Trophoblast cell (in vitro differentiated cells and primary cell): ENCODE measurements at regions not wholly inside any gene's neighbourhood (a gene's known extent, or its start where the extent isn't known, plus 50 kb on each side); places are given as distances from the start of the nearest gene placed in this dataset.

Experiments
- DNase-seq, 2 donors: peaks; one replicate each; pipeline ENCODE4 v3.0.0-alpha.2; 2016
- H2AFZ ChIP-seq: 2 replicates; pipeline ENCODE4 v1.6.1; 2013; ENCODE audit warnings: low read length, moderate library complexity, mild to moderate bottlenecking; ENCODE audit not compliant: insufficient read depth, poor library complexity
- H2AK5ac ChIP-seq: 2 replicates; pipeline ENCODE4 v1.6.1; 2013; ENCODE audit warnings: mild to moderate bottlenecking, low read length
- H2BK120ac ChIP-seq: 2 replicates; pipeline ENCODE4 v1.6.1; 2013; ENCODE audit warnings: low read length, mild to moderate bottlenecking, moderate library complexity; ENCODE audit not compliant: insufficient read depth, poor library complexity
- H2BK12ac ChIP-seq: 2 replicates; pipeline ENCODE4 v1.6.1; 2013; ENCODE audit warnings: mild to moderate bottlenecking, low read length, moderate library complexity
- H2BK5ac ChIP-seq: 2 replicates; pipeline ENCODE4 v1.6.1; 2013; ENCODE audit warnings: low read length, low read depth, moderate library complexity, mild to moderate bottlenecking; ENCODE audit not compliant: poor library complexity
- H3K14ac ChIP-seq: 2 replicates; pipeline ENCODE4 v1.6.1; 2013; ENCODE audit warnings: mild to moderate bottlenecking, low read length
- H3K18ac ChIP-seq: 2 replicates; pipeline ENCODE4 v1.6.1; 2013; ENCODE audit warnings: mild to moderate bottlenecking, low read length
- H3K23ac ChIP-seq: 2 replicates; pipeline ENCODE4 v1.6.1; 2013; ENCODE audit warnings: low read length
- H3K27ac ChIP-seq: 2 replicates; pipeline ENCODE4 v1.5.1; 2013; ENCODE audit warnings: low read depth, mild to moderate bottlenecking, inconsistent platforms, low read length, moderate library complexity
- H3K27me3 ChIP-seq: 2 replicates; pipeline ENCODE4 v1.6.1; 2013; ENCODE audit warnings: inconsistent platforms, mild to moderate bottlenecking, low read length, moderate library complexity; ENCODE audit not compliant: insufficient read depth
- H3K36me3 ChIP-seq, 2 experiments: 1 replicate in 1 of 2; 2 replicates in 1 of 2; pipeline ENCODE4 v1.6.1; 2013; ENCODE audit warnings: low read length in 2 of 2, mild to moderate bottlenecking in 2 of 2, moderate library complexity in 1 of 2; ENCODE audit not compliant: insufficient read depth in 2 of 2, control insufficient read depth in 1 of 2
- H3K4ac ChIP-seq: 2 replicates; pipeline ENCODE4 v1.6.1; 2013; ENCODE audit warnings: low read depth, mild to moderate bottlenecking, low read length, moderate library complexity
- H3K4me1 ChIP-seq, 2 experiments: 1 replicate in 1 of 2; 2 replicates in 1 of 2; pipeline ENCODE4 v1.6.1; 2013; ENCODE audit warnings: low read length in 2 of 2, mild to moderate bottlenecking in 2 of 2, moderate library complexity in 1 of 2; ENCODE audit not compliant: insufficient read depth in 2 of 2, control insufficient read depth in 1 of 2
- H3K4me2 ChIP-seq: 2 replicates; pipeline ENCODE4 v1.6.1; 2013; ENCODE audit warnings: inconsistent platforms, mild to moderate bottlenecking, low read length, moderate library complexity
- H3K4me3 ChIP-seq: 2 replicates; pipeline ENCODE4 v1.5.1; 2013; ENCODE audit warnings: mild to moderate bottlenecking, low read depth, low read length, inconsistent platforms
- H3K79me1 ChIP-seq: one replicate; pipeline ENCODE4 v1.6.1; 2013; ENCODE audit warnings: low read length
- H3K79me2 ChIP-seq: 2 replicates; pipeline ENCODE4 v1.6.1; 2013; ENCODE audit warnings: low read length, mild to moderate bottlenecking; ENCODE audit not compliant: control insufficient read depth, insufficient read depth, poor library complexity
- H3K9ac ChIP-seq: 2 replicates; pipeline ENCODE4 v1.6.1; 2013; ENCODE audit warnings: mild to moderate bottlenecking, low read length
- H3K9me3 ChIP-seq: 2 replicates; pipeline ENCODE4 v1.6.1; 2013; ENCODE audit warnings: low read depth, mild to moderate bottlenecking, control low read depth, inconsistent platforms, low read length; ENCODE audit not compliant: insufficient read depth
- H4K12ac ChIP-seq: 2 replicates; pipeline ENCODE4 v1.6.1; 2013; ENCODE audit warnings: low read depth, mild to moderate bottlenecking, low read length, moderate library complexity
- H4K8ac ChIP-seq: 2 replicates; pipeline ENCODE4 v1.6.1; 2013; ENCODE audit warnings: low read depth, mild to moderate bottlenecking, low read length, moderate library complexity
- H4K91ac ChIP-seq: one replicate; pipeline ENCODE4 v1.6.1; 2013; ENCODE audit warnings: low read depth, mild to moderate bottlenecking, low read length, moderate library complexity
- WGBS: extraction: QIAGEN DNeasy Blood & Tissue Kit; methylation state at CpG from one replicate; pipeline ENCODE4 v1.1.7; 2013; ENCODE audit warnings: missing lambda C conversion rate; ENCODE audit not compliant: insufficient read length, insufficient coverage; ENCODE audit errors: extremely low coverage; 5-methylcytosine and 5-hydroxymethylcytosine counted together

GRCh38 chr7:7112868-7113267 is 69.5 kb upstream of the C1GALT1 start:
- H3K23ac ChIP-seq, result no peak overlapping the region
- no peak overlapping the region for H3K4ac ChIP-seq
- no peak overlapping the region for H2AFZ ChIP-seq
- no peak overlapping the region for H4K12ac ChIP-seq
- WGBS, result no CpG with 5 or more reads among the region's 1 CpG
- H4K8ac ChIP-seq, result no peak overlapping the region
- no peaks in the 10 kb centered on the region for H3K79me2 ChIP-seq
- H3K4me1 ChIP-seq, result peaks cover 2% of the 10 kb centered on the region in 2 experiments
- H3K14ac ChIP-seq, result no peak overlapping the region
- no peak overlapping the region for H2BK120ac ChIP-seq
- no peak for DNase-seq
- H4K91ac ChIP-seq, result no peak overlapping the region
- H3K9me3 ChIP-seq, result no peaks in the 10 kb centered on the region
- H3K36me3 ChIP-seq, result no peaks in the 10 kb centered on the region
- H3K9ac ChIP-seq, result no peak overlapping the region
- no peak overlapping the region for H2BK12ac ChIP-seq
- H3K4me2 ChIP-seq, result no peak overlapping the region
- no peak overlapping the region for H2BK5ac ChIP-seq
- no peaks in the 10 kb centered on the region for H3K27me3 ChIP-seq
- H3K18ac ChIP-seq, result no peak overlapping the region
- H2AK5ac ChIP-seq, result no peak overlapping the region
- H3K4me3 ChIP-seq, result no peak overlapping the region
- no peak overlapping the region for H3K27ac ChIP-seq
- H3K79me1 ChIP-seq, result no peaks in the 10 kb centered on the region

- WGBS, result no CpG with 5 or more reads among the region's 6 CpGs
- no peak overlapping the region for H3K4me3 ChIP-seq
- no peaks in the 10 kb centered on the region for H3K79me2 ChIP-seq
- H3K36me3 ChIP-seq, result no peaks in the 10 kb centered on the region
- H4K8ac ChIP-seq, result no peak overlapping the region
- no peaks in the 10 kb centered on the region for H3K27me3 ChIP-seq
- H2BK12ac ChIP-seq, result no peak overlapping the region
- no peak overlapping the region for H3K9ac ChIP-seq
- H2AK5ac ChIP-seq, result no peak overlapping the region
- H3K9me3 ChIP-seq, result no peaks in the 10 kb centered on the region
- no peak for DNase-seq
- H2AFZ ChIP-seq, result no peak overlapping the region
- H4K12ac ChIP-seq, result no peak overlapping the region
- H4K91ac ChIP-seq, result no peak overlapping the region
- H3K4me1 ChIP-seq, result peaks cover 2% of the 10 kb centered on the region in 2 experiments
- no peak overlapping the region for H3K18ac ChIP-seq
- no peak overlapping the region for H2BK5ac ChIP-seq
- no peak overlapping the region for H3K4me2 ChIP-seq
- no peak overlapping the region for H3K27ac ChIP-seq
- no peak overlapping the region for H3K23ac ChIP-seq
- peaks cover under 1% of the 10 kb centered on the region for H3K79me1 ChIP-seq
- no peak overlapping the region for H3K4ac ChIP-seq
- no peak overlapping the region for H3K14ac ChIP-seq
- no peak overlapping the region for H2BK120ac ChIP-seq
These were observed 67.6 kb upstream of the C1GALT1 start for GRCh38 chr7:7114575-7115291.

GRCh38 chr7:7117935-7118586 is 64.3 kb upstream of the C1GALT1 start:
- WGBS, result no CpG with 5 or more reads among the region's 10 CpGs
- Histone ChIP-seq H3K9me3 (no peaks in the 10 kb centered on the region), H3K4me1 (peaks cover 2% of the 10 kb centered on the region in 2 experiments)

GRCh38 chr7:7118822-7119221 is 63.5 kb upstream of the C1GALT1 start:
- no peak overlapping the region for H2AFZ ChIP-seq
- no peak overlapping the region for H4K12ac ChIP-seq
- WGBS, result no CpG with 5 or more reads among the region's 2 CpGs
- no peak overlapping the region for H3K4me3 ChIP-seq
- H2BK5ac ChIP-seq, result no peak overlapping the region
- no peaks in the 10 kb centered on the region for H3K36me3 ChIP-seq
- H3K23ac ChIP-seq, result no peak overlapping the region
- H3K14ac ChIP-seq, result no peak overlapping the region
- H3K9me3 ChIP-seq, result no peaks in the 10 kb centered on the region
- no peak overlapping the region for H3K4ac ChIP-seq
- H3K4me2 ChIP-seq, result no peak overlapping the region
- H4K8ac ChIP-seq, result no peak overlapping the region
- no peak overlapping the region for H2BK12ac ChIP-seq
- H3K79me1 ChIP-seq, result peaks cover 2% of the 10 kb centered on the region
- H3K9ac ChIP-seq, result no peak overlapping the region
- no peaks in the 10 kb centered on the region for H3K79me2 ChIP-seq
- H2BK120ac ChIP-seq, result no peak overlapping the region
- DNase-seq, result no peak
- H3K27ac ChIP-seq, result no peak overlapping the region
- no peaks in the 10 kb centered on the region for H3K27me3 ChIP-seq
- no peak overlapping the region for H3K18ac ChIP-seq
- H2AK5ac ChIP-seq, result no peak overlapping the region
- peaks cover 2% of the 10 kb centered on the region in 2 experiments for H3K4me1 ChIP-seq
- H4K91ac ChIP-seq, result no peak overlapping the region

More at GRCh38 chr7:7117935-7118586, 64.3 kb upstream of the C1GALT1 start:
- Histone ChIP-seq H3K23ac (no peak overlapping the region), H2AFZ (no peak overlapping the region), H3K18ac (no peak overlapping the region), H2AK5ac (no peak overlapping the region), H3K79me2 (no peaks in the 10 kb centered on the region), H3K4me2 (no peak overlapping the region), H3K4ac (no peak overlapping the region), H2BK12ac (no peak overlapping the region), H3K4me3 (no peak overlapping the region), H4K91ac (no peak overlapping the region), H3K9ac (no peak overlapping the region), H4K12ac (no peak overlapping the region), H2BK5ac (no peak overlapping the region), H3K27me3 (no peaks in the 10 kb centered on the region), H4K8ac (no peak overlapping the region), H3K36me3 (no peaks in the 10 kb centered on the region), H3K79me1 (peaks cover 2% of the 10 kb centered on the region), H2BK120ac (no peak overlapping the region), H3K27ac (no peak overlapping the region), H3K14ac (no peak overlapping the region)
- DNase-seq, result no peak
